GM19438 (cell line): ENCODE measurements at regions not wholly inside any gene's neighbourhood (a gene's known extent, or its start where the extent isn't known, plus 50 kb on each side); places are given as distances from the start of the nearest gene placed in this dataset.
A peak's percentile ranks its signal among the peaks of the same experiment; 100 is the strongest.

Experiments
- ATAC-seq: cut with Tn5 transposase; IDR thresholded peaks from one replicate; pipeline ENCODE4 v1.9.1; 2021; ENCODE audit warnings: low read depth; ENCODE audit not compliant: unreplicated experiment

DNA sequence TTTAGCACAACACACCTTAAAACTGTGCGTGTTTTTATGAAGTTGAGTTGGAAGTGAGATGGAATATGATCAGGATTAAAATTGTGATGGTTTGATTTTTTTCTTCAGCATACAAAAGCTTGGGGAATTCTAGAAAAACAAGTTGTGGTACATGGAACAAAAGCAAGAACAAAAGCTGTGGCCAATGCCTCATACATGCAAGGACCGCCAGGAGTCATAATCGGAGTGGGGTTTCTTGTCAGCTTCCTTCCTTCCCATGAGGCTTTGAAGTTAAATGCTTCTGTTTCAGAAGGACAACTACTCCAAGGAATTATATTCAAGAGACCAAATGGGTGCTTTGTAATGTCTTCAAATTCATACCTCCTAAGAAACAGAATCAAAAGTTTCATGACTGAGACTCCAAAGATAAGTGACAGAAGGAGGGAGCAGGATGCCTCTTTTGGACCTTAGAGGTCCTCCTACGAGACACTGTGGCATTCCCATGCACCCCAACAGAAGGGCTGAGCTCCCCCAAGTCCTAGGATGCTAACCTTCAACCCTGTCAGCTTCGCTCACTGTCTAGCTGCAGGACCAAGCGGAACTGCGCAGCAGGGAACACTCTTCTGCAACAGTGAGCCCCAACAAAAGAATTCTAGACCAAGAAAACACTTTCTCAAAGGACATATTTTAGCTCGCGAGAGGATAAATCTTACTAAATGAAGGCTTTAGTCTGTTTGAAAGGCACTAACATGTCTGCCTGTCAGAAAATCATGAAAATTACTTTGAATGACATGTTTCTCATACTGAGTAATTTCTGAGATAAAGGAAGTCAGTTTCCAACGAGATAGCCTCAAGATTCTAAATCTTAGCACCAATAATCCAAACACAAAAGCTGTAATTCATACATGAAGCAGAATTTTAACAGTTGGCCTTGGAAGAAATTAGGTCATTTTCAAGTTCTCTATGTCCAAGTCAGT is 108.5 kb upstream of the NHSL1 start:
- no peak for ATAC-seq

DNA sequence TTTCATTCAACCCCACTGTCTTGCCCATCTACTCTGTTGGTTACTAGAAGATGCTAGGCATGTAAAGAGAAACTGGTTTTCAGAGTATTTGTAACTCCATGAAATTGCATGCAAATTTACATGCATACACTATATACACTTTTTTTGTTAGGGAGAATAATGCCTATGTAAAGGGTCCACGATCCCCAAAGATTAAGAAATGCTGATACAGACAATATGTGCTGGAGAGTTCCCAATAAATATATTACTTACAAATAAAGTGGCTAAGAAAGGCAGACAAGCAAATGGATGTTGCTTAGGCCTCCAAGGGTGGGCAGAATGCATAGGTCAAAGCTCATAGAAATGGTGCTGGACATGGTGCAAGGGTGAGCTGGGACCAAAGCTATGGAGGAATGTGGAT is 109.6 kb upstream of the NHSL1 start:
- no peak for ATAC-seq

DNA sequence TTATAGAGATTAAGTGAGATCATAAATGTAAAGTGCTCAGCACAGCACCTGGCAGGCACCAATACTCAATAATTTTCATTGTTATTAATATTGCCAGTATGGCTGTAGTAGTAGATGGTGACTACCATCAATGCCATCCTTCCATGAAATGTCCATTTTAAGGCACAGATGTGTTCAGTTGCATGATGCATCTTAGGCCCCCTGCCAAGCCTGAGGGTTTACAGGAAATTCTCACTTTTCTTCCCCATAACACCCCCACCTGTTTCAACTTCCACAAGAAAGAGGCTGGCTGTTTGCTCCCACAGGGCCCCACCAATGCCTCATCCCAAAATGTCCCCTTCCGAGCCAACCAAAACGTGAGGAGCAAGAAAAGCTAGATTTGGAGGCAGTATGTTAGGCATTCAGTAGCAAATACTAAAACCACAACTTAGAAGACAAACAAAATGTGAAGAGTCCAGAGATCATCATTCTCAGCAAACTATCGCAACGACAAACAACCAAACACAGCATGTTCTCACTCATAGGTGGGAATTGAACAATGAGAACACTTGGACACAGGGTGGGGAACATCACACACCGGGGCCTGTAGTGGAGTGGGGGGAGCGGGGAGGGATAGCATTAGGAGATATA is 110.6 kb upstream of the NHSL1 start:
- ATAC-seq: no peak

DNA sequence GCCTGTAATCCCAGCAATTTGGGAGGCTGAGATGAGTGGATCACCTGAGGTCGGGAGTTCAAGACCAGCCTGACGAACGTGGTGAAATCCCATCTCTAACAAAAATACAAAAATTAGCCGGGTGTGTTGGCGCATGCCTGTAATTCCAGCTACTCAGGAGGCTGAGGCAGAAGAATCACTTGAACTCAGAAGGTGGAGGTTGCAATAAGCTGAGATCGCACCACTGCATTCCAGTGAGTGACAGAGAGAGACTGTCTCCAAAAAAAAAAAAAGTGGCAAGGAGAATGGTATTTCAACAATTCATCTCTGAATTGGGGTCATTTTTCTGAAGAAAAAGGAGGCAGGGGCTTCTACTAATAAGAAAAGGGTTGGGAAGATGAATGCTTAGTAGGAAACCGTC is 111.5 kb upstream of the NHSL1 start:
- ATAC-seq: no peak

DNA sequence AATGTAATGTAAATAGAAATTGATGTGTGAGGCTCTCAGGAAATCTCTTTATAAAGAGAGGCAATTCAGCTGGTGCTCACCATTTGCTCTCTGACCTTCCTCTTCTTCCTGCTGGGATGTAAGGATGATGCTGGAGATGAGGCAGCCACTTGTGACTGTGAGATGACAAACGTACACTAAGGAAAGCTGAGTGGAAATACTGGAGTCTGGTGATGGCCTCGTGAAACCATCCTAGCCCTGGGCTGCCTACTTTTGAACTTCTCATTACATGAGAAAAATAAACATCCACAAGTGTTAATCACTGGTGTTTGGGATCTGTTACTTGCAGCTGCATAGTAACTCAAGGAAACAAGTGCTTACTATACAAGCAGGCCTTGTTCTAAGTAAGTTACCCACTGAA is 114.9 kb upstream of the NHSL1 start:
- no peak for ATAC-seq

DNA sequence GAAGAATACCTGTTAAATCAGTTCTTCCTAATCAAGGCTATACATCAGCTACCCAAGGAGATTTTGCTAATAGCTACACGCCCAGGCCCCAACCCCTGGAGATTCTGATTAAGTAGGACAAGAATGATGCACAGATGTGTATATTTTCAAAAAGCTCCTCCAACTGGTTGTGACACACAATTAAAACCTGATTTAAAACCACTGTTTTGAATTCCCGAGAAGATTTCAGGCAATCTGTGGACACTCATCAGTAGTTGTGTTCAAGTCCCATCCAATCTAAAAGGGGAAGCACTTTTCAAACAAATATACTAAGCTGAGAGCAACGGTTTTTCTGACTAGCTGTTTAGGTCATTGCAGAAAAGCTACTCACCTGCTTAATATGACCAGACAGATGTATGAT is 118.9 kb upstream of the NHSL1 start:
- no peak for ATAC-seq

DNA sequence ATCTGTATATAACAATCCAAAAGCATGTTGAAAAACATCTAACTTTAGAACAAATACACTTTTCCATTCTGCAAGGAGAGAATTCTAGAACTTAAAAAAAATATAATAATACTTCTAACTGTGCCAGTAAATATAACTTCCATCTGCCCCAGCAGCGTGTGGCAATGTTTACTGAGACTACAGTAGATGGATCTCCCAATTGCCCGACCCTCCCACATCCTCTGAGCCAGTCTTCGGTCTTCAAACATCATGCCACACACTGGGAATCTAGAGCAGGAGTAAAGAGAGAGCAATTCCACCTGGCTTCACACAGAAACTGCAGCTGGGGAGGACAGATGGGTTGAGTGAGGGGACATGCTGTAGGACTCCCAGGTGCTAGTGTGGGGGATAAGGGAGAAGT is 121.3 kb upstream of the NHSL1 start:
- ATAC-seq: no peak

DNA sequence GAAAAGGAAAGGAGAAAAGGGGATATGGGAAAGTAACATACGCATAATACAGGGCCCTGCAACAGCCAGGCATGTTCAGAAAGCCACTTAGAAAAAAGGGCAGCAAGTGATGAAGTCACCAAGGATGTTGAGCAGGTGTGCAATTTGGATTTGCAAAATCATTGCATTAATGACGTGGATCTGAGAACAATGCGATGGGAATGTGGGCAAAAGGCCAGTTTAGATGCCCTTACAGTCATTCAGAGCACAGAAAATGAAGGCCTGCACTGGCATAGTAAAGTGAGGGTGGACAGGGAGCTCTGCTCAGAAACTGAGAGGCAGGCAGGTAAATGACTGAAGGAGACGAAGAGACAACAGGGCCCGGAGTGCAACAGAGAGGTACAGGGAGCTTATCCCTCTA is 123.7 kb upstream of the NHSL1 start:
- ATAC-seq: no peak

DNA sequence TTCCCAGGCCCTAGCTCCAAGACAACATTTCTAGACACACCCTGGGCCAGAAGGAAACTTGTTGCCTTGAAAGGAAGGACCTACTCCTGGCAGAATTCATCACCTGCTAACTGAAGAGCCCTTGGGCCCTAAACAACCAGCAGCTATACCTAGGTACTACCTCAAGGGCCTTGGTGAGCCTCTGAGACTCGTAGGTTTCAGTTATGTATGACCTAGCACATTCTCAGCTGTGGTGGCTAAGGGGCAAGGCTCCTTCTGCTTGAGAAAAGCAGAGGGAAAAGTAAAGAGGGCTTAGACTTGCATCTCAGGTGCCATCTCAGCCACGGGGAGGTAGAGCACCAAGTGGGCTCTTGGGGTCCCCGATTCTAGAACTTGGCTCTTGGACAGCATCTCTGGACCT is 132.3 kb upstream of the NHSL1 start:
- no peak for ATAC-seq

DNA sequence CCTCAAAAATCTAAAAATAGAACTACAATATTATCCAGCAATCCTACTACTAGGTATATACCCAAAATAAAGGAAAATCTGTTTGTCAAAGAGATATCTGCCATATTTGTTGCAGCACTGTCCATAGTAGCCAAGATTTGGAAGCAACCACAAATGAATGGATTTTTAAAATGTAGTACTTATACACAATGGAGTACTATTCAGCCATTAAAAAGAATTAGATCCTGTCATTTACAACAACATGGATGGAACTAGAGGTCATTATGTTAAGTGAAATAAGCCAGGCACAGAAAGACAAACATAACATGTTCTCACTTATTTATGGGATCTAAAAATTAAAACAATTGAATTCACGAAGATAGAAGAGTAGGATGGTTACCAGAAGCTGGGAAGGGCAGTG is 135.7 kb upstream of the CCDC28A start:
- ATAC-seq: no peak

DNA sequence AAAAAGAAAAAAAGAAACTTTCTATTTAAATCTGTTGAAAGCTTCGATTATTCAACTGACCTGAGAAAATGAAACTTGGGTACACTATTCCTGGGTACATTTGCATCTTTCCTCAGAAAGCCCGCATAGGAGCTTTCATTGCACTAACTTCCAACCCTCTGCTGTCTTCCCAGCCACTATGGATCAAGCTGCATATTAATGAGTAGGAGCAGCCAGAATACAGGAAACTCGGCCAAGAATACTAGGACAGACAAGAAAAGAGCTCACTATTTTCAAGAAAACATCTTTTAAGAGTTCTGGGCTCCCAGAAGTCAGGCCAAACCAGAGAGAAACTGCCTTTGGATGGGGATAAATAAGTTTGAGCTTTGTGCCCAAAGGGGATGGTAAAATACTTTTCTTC is 135.0 kb upstream of the CCDC28A start:
- ATAC-seq: no peak

DNA sequence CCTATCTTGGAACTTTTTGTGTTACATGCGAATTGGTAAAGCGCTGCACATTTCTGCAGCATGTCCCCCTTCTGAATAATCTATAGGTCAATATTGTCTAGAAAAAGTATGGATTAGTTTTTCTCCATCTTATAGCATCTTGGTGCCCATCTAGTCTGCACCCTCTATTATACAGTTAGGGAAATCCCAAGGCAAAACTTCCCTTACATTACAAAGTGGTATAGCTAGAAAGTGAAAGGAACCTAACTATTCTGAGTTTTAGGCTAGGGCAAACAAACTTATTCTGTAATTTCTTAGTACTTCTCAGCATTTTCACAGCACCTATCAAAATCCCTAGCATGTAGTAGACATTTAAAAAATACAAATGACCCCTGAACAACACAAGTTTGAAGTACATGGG is 133.5 kb upstream of the CCDC28A start:
- ATAC-seq: no peak

DNA sequence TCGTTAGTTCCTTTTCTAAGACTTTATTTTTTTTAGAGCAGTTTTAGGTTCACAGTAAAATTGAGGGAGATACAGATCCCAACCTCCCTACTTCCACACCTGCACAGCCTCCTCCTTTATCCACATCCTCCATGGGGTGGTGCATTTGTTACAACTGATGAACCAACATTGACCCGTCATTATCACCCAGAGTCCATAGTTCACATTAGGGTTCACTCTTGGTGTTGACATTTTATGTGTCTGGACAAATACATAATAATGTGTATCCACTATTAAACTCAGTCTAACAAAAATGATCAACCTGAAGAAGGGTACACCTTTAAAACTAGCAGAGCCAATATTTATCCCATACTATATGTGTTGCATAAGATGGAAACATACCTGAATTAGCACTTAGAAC is 130.4 kb upstream of the CCDC28A start:
- ATAC-seq: no peak

DNA sequence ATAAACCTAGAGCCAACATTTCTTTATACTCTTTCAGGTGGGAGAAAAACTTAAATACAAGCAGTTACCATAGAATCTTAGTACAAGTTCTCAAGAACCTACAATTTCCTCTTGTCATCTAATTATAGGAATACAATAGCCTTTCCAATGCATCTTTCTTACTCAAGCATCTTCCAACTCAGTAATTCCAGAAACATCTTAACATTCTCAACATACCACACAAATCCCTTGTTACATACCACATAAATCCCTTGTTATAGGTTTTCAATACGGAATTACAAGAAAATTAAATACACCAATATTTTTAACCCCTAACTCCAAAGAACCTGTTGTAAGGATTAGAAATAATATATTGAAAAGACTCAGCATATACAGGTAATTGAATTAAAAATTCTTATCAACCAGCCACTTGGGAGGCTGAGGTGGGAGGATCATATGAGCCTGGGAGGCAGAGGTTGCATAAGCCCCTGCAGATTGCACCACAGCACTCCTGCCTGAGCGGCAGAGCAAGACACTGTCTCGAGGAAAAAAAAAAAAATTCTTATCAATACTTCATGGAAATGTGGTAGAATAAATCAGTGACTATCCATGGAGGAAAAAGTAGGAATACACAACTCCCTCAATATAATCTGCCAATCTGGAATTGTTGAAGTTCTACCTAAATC is 127.5 kb upstream of the CCDC28A start:
- no peak for ATAC-seq

DNA sequence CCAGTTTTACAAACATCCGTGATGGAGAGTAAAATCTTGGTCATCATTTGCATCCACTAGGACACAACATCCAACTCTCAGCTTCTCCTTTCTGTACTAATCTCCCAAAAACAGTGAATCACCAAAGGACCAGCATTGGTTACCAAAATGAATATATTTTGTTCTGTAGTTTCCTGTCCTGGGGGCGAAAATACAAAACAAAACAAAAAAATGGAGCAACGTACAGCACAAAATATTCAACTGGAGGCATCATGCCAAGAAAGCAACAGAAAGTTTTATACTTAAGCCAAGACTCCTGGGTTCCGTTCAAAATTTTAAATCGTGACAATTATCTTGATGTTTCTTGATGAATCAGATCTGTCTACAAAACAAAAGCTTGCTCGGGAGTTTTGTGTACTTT is 126.6 kb upstream of the CCDC28A start:
- no peak for ATAC-seq

DNA sequence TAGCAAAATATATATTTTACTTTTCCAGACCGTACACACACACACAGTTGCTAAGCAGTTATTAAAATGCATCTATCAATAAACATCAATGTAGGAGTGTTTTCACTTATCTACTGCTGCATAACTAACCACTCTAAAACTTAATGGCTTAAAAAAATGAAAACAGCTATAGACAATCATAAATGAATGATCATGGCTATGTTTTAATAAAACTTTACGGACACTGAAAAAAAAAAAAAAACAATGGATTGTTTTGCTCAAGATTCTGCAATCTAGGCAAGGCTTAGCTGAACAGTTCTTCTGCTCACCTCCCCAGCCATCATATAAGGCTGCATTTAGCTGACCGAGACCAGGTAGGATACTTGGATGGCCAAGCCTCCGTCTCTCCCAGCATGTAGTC is 125.4 kb upstream of the CCDC28A start:
- no peak for ATAC-seq

DNA sequence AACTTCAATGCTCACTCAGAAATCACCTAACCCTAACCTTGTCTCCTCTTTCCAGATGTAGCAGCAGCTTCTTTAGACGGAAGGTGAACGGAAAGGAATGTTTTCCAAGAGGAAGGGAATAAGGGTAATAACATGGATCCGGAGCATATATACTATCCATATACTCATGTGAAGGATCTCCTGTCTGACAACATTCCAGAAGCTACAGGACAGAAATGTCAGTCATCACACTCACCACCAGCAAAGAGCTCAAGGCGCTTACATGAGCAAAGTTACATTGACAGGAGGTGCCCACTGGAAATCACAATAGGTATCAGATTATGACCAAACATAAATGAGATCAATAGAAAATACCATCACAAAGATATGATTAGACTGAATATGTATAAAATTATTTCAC is 122.1 kb upstream of the CCDC28A start:
- no peak for ATAC-seq

DNA sequence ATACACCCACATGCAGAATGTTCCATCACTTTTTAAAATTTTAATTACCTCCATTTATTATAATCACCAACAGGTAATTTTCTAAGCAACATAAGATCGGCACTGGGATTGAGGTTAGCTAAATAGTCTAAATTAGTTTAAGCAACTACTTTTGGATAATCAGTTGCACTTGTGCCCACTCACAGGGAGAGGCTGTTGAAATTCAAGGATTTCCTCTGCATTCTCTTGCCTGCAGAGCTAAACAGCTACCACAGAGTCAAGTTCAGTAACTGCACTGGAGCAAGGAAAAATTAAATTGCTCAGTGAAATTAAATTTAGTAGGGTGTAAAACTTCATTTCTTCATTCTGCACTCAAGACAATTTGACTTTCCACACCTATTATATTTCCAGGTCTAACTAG is 120.7 kb upstream of the CCDC28A start:
- no peak for ATAC-seq

DNA sequence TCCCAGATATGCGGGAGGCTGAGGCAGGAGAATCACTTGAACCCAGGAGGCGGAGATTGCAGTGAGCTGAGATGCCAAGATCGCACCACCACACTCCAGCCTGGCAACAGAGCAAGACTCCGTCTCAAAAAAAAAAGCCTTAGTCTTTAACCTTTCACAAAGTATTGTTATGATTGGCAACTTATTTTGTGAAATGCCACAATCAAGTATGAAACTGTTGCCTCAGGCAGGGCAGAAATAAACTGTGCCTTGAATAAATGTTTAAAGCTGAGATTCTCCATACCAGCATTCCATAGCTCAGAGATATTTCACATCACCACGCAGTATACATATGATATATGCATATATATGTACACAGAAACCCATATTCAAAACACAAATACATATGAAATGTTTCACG is 120.1 kb upstream of the CCDC28A start:
- ATAC-seq: no peak

DNA sequence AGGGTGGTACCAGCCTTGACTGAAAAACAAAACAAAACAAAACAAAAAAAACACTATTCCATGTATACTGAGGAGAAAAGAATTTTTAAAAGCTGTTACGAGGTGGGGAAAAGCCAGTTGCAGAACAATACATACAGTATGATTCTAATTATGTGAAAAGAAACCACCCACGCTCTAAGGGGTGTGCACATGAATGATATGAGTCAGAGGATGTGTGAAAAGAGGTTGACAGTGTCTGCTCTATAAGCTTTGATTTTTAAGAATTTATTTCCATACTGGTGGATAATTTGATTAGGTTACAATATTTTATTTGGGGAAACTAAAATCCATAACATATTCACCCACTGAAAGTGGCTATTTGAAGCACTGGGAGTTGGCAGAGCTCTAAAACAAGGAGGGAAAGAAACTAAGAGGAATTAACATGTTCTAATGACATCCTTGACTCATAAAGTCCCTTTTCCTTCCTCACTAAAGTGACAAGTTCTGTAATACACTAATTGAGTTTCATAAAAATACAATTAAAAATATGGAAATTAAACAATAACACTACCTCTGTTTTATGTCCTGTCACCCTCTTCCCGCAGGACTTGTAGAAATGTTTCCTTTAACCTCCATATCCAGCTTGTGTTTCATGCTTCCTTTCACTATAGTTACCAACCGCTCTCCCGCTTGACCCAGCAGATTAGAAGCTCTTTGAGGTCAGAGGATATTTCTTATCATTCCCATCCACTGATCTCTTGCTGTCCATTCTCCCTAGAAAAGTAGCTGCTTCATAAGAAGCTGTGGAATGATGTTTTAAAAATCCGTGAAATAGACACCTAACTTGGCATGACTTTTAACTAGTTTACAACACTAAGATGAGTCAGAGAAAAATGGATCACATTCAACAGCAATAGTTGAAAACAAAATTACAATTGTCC is 118.6 kb upstream of the CCDC28A start:
- ATAC-seq: peak; percentile 92

DNA sequence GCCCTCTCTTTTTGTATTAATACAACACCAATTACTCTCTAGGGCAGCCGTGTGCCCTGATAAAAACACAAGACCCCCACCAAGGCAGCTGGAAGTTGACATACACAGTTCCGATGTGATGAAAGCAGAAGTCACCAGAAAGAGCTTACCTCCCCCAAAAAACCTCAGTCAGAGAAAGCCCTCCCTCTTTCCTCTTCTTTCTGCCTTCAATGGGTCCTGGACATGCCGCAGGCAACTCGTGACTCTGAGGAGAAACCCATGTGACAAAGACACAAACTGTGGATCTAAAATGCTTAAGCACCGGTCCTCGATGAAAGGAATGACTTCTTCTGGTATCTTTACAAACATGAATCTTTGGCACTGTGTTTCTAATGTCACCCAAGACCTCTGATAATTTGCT is 117.7 kb upstream of the CCDC28A start:
- no peak for ATAC-seq
